GM21528 (cell line): ENCODE measurements at regions not wholly inside any gene's neighbourhood (a gene's known extent, or its start where the extent isn't known, plus 50 kb on each side); places are given as distances from the start of the nearest gene placed in this dataset.

ENCODE experiments used
- ATAC-seq: cut with Tn5 transposase; IDR thresholded peaks from one replicate; pipeline ENCODE4 v1.9.1; 2021; ENCODE audit warnings: mild to moderate bottlenecking, moderate library complexity; ENCODE audit not compliant: unreplicated experiment, low FRiP score

- no peak for ATAC-seq
Observed at GRCh38 chr10:131618587-131619267, 282.1 kb upstream of the PPP2R2D start.

DNA sequence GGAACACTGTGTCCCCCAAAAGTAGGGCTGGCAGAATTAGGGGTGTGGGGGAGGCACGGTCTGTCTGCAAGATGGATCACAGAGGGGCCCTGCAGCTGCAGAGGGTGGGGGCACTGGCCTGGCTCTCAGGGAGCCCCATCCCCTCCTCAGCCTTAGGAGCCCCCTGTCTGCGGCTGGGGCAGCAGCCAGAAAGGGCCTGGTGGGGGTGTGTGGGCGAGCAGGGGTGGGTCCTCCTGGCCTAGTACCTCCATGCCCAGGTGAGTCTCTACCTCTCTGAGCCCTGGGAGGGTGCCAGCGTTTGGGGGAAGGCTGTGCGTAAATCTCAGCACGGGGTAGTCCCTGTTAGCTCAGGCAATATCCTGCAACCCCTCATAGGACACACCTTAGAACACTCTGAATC lies 280.5 kb upstream of the PPP2R2D start:
- ATAC-seq: no peak

GRCh38 chr10:131620904-131621303 lies 279.9 kb upstream of the PPP2R2D start:
- ATAC-seq: no peak

DNA sequence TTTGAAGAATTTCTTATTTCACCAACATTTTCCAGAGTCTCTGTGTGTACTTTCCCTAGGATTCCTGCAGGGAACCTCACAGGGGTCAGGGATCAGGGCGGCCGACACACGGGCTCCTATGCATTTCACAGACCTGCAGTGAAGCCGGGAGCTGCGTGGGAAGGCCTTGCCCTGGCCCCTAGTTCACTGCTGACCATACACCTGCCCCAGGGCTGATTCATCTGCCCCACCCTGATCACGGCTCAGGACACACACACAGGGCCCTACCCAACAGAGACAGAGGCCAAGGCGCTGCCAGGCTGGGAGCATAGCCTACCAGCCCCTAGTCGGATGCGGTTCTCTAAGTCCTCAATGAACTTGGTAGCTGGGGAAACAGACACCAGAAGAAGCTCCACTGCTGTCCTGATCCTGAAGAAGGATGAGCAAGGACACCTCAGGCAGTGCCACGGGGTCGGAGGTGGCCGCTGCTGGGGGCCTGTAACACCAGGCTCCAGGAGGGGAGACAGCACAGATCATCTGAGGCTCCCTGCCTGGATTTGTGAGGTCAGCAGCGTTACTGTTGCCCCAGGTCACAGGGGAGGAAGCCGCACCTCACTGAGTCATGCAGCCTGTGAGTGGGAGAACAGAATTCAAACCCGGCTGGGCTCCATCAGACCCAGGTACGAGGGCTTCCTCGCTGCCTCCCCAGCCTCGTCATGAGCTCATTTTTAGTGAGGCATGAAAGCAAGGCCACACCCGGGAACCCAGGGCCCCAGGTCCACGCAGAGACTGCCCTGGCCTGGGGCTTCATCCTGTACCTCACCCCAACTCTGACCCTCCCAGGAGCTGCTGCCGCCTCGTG lies 278.8 kb upstream of the PPP2R2D start:
- ATAC-seq: no peak

GRCh38 chr10:131625041-131625440 lies 275.8 kb upstream of the PPP2R2D start:
- ATAC-seq: no peak

GRCh38 chr10:131626274-131626673 lies 274.5 kb upstream of the PPP2R2D start:
- ATAC-seq: no peak

DNA sequence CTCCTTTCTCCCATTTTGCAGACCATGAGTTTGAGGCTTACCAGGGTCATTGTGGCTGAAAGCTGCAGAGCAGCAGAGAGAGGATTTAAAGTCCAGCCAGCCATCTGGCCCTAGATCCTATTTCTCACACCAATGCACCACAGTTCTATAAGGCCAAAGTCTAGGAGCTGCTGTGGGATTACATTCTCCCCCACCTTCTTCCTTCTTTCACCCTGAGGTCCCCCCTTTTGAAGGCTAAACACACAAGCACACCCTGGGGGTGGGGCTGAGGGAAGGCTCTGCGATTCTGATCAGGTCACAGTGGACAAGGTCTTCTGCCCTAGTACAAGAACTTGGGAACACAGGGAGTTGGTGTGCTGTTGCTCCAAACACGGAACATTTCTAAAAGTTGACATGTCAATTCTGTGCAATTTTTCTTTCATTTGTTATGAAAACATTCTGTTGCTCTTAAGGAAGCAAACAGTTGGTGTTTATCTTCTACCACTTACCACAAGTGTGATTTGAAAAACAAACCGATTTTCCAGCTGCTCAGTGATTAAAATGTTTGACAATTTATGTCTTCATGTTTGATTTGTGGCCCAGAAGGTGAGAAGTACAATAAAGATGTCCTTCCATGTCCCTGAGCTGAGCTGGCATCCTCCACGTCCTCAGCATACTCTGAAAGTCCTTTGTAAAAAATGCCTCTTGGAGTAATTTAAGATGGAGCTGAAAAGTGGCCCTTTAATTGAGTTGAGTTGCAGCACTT lies 271.6 kb upstream of the PPP2R2D start:
- no peak for ATAC-seq

DNA sequence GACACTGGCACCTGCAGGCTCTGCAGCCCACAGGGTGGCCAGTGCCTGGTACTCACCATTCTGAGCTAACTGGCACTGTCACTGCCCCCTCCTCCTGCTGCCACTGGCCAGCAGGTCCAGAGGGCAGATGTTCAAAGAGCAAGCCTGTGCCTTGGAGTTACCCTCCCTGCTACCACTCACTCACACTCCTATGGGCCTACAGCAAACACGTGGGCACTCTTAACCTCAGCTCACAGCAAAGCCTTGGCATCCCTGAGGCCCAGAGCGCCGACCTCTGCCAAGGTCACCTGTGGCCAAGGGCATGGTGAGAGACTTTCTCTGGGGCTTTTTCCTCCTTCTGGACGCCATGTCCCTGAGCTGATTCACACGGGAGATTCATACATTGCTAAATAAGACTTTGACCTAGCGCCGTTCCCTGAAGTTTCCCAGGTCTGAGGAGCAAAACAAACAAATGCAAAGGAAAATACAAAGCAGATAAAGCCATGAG lies 270.0 kb upstream of the PPP2R2D start:
- ATAC-seq: no peak

- no peak for ATAC-seq
Observed at GRCh38 chr10:131631619-131632018, 269.2 kb upstream of the PPP2R2D start.

- ATAC-seq: no peak
Observed at GRCh38 chr10:131635564-131636015, 265.2 kb upstream of the PPP2R2D start.

- no peak for ATAC-seq
Observed at GRCh38 chr10:131636116-131636515, 264.7 kb upstream of the PPP2R2D start.

GRCh38 chr10:131636841-131637724 lies 263.7 kb upstream of the PPP2R2D start:
- ATAC-seq: no peak

DNA sequence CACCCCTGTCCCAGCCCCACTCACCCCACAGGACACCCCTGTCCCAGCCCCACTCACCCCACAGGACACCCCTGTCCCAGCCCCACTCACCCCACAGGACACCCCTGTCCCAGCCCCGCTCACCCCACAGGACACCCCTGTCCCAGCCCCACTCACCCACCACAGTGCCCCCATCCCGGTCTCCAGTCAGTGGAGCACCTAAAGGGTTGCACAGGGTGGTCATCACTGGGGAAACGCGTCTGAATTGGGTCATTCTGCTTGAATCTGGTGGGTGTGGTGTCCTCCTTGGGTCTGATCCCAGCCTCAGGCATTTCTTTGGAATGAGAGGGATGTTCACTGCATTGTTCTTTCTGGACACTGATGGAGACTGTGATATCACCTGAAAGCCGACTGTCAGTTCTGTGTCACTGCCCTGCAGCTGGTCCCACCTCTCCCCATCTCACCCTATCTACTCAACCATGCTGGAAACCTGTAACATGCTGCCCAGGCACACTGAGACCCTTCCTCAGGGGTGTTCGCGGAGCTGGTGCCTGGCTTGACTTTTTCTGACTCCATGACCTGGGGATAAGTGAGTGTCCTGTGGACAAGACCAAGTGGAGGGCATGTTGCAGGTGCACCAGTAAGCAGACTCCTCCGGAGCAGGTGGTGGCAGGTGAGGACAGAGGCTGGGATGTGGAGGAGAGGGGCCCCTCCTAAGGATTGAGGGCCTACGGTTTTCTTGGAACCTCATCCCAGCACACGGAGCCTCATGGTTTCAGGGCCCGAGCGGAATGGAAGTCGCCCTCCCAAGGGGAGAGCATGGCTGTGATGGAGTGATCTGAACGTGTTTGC lies 262.5 kb upstream of the PPP2R2D start:
- ATAC-seq: no peak

GRCh38 chr10:131638880-131639278 lies 261.9 kb upstream of the PPP2R2D start:
- no peak for ATAC-seq

- no peak for ATAC-seq
Observed at GRCh38 chr10:131640045-131640644, 260.7 kb upstream of the PPP2R2D start.

DNA sequence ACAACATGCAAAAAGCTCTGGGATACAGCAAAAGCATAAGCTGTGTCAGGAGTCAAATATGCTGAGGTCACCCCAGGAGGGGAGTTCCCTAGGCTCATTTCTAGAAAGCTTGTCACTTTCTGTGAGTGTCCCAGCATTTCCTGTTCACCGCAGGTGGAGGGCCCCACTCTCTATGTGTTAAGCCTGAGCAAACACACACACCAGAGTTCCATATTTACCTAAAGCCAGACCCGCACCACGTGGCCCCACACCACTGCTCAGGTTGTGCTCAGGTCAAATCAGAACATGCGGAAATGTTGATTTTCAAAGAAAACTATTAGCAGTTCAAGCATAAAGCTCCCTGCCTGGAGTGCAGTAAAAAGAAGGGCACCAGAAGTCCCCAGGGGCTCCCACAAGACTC lies 259.6 kb upstream of the PPP2R2D start:
- ATAC-seq: peak; percentile 99

- ATAC-seq: no peak
Observed at GRCh38 chr10:131641898-131642297, 258.9 kb upstream of the PPP2R2D start.

DNA sequence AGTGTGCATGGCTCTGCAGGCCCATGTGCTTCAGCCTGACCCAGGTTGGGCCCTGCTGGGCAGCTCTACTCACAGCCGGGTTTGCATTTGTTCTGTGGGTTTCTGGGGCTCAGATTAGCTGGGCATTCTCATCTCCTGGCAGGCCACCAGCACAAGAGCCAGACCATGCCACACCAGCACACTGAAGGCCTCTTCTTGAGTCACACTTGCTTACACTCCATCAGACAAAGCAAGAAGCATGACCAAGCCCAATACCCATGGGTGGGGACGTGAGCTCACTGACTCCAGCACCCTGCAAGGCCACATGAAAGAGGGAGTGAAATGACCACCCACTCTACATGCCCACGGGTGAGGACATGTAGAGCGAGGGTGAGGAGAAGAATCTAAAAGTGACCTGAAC lies 257.8 kb upstream of the PPP2R2D start:
- ATAC-seq: no peak

GRCh38 chr10:131644289-131644688 lies 256.5 kb upstream of the PPP2R2D start:
- no peak for ATAC-seq
